GM19467 (cell line): ENCODE measurements at regions not wholly inside any gene's neighbourhood (a gene's known extent, or its start where the extent isn't known, plus 50 kb on each side); places are given as distances from the start of the nearest gene placed in this dataset.

Source experiments
- ATAC-seq: cut with Tn5 transposase; IDR thresholded peaks from one replicate; pipeline ENCODE4 v1.9.1; 2021; ENCODE audit warnings: mild to moderate bottlenecking, moderate library complexity; ENCODE audit not compliant: unreplicated experiment

- ATAC-seq = no peak
Measured at GRCh38 chr7:13359656-13360055, 629.8 kb downstream of the ETV1 start.

GRCh38 chr7:13386741-13387140, 602.7 kb downstream of the ETV1 start:
- no peak for ATAC-seq

- no peak for ATAC-seq
Measured at GRCh38 chr7:13407911-13408310, 581.6 kb downstream of the ETV1 start.

GRCh38 chr7:13411151-13411550, 578.3 kb downstream of the ETV1 start:
- ATAC-seq = no peak

- no peak for ATAC-seq
Measured at GRCh38 chr7:13411636-13412035, 577.8 kb downstream of the ETV1 start.

- ATAC-seq = no peak
Measured at GRCh38 chr7:13414181-13414580, 575.3 kb downstream of the ETV1 start.

GRCh38 chr7:13414661-13415107, 574.8 kb downstream of the ETV1 start:
- ATAC-seq = no peak

- ATAC-seq = no peak
Measured at GRCh38 chr7:13416071-13416470, 573.4 kb downstream of the ETV1 start.

- ATAC-seq = no peak
Measured at GRCh38 chr7:13416544-13416943, 572.9 kb downstream of the ETV1 start.

- no peak for ATAC-seq
Measured at GRCh38 chr7:13420726-13421125, 568.7 kb downstream of the ETV1 start.

GRCh38 chr7:13421776-13422175, 567.7 kb downstream of the ETV1 start:
- ATAC-seq = no peak

- no peak for ATAC-seq
Measured at GRCh38 chr7:13433946-13434345, 555.5 kb downstream of the ETV1 start.

- no peak for ATAC-seq
Measured at GRCh38 chr7:13442226-13442625, 547.2 kb downstream of the ETV1 start.

- ATAC-seq = no peak
Measured at GRCh38 chr7:13447637-13448036, 541.8 kb downstream of the ETV1 start.

GRCh38 chr7:13448243-13448642, 541.2 kb downstream of the ETV1 start:
- no peak for ATAC-seq

GRCh38 chr7:13449460-13449859, 540.0 kb downstream of the ETV1 start:
- ATAC-seq = no peak

GRCh38 chr7:13454916-13455592, 534.4 kb downstream of the ETV1 start:
- no peak for ATAC-seq

- ATAC-seq = no peak
Measured at GRCh38 chr7:13457790-13458189, 531.7 kb downstream of the ETV1 start.

- no peak for ATAC-seq
Measured at GRCh38 chr7:13466874-13467547, 522.5 kb downstream of the ETV1 start.

- no peak for ATAC-seq
Measured at GRCh38 chr7:13476881-13477444, 512.5 kb downstream of the ETV1 start.

GRCh38 chr7:13489386-13489785, 500.1 kb downstream of the ETV1 start:
- ATAC-seq = no peak

- ATAC-seq = no peak
Measured at GRCh38 chr7:13496976-13497375, 492.5 kb downstream of the ETV1 start.
